ENCODE measurements at regions not wholly inside any gene's neighbourhood (a gene's known extent, or its start where the extent isn't known, plus 50 kb on each side); places are given as distances from the start of the nearest gene placed in this dataset.

GRCh38 chr11:120055646-120056045, 82.3 kb downstream of the TRIM29 start:
- Histone ChIP-seq H3K4me1 (ENCODE audit: control insufficient read depth in 5 of 5, insufficient read depth in 5 of 5, low read length in 5 of 5) (no peaks in the 10 kb centered on the region), H3K27ac (ENCODE audit: low read depth in 1 of 2, low read length in 1 of 2) (no peak overlapping the region), H3K9me3 (ENCODE audit: control insufficient read depth in 4 of 4, insufficient read depth in 3 of 4, low read length in 3 of 4) (peaks cover 0 to 3% (median 0%) of the 10 kb centered on the region in 4 donors), H3K36me3 (ENCODE audit: control insufficient read depth in 4 of 4, insufficient read depth in 4 of 4, low read length in 4 of 4) (no peaks in the 10 kb centered on the region), H3K9ac (ENCODE audit: insufficient read depth in 1 of 2, low read length in 2 of 2) (no peak overlapping the region), H3K4me3 (no peak overlapping the region), H3K27me3 (ENCODE audit: control insufficient read depth in 3 of 3, insufficient read depth in 3 of 3, low read length in 2 of 3) (no peaks in the 10 kb centered on the region)
- no peak for ATAC-seq (ENCODE audit: insufficient read depth, low FRiP score)
- TF ChIP-seq, protein P1, sequence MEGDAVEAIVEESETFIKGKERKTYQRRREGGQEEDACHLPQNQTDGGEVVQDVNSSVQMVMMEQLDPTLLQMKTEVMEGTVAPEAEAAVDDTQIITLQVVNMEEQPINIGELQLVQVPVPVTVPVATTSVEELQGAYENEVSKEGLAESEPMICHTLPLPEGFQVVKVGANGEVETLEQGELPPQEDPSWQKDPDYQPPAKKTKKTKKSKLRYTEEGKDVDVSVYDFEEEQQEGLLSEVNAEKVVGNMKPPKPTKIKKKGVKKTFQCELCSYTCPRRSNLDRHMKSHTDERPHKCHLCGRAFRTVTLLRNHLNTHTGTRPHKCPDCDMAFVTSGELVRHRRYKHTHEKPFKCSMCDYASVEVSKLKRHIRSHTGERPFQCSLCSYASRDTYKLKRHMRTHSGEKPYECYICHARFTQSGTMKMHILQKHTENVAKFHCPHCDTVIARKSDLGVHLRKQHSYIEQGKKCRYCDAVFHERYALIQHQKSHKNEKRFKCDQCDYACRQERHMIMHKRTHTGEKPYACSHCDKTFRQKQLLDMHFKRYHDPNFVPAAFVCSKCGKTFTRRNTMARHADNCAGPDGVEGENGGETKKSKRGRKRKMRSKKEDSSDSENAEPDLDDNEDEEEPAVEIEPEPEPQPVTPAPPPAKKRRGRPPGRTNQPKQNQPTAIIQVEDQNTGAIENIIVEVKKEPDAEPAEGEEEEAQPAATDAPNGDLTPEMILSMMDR (IDR thresholded peaks at IDR 0.05; ENCODE audit: control extremely low read depth, extremely low read depth): no peak
- DNase-seq: no peak

- H3K36me3 ChIP-seq (ENCODE audit: control insufficient read depth in 4 of 4, insufficient read depth in 4 of 4, low read length in 4 of 4): no peaks in the 10 kb centered on the region
- H3K9me3 ChIP-seq (ENCODE audit: control insufficient read depth in 4 of 4, insufficient read depth in 3 of 4, low read length in 3 of 4): peaks cover 0 to 3% (median 0%) of the 10 kb centered on the region in 4 donors
- no peak overlapping the region for H3K4me3 ChIP-seq
- TF ChIP-seq, protein P1 (IDR thresholded peaks at IDR 0.05; ENCODE audit: control extremely low read depth, extremely low read depth): no peak
- H3K27me3 ChIP-seq (ENCODE audit: control insufficient read depth in 3 of 3, insufficient read depth in 3 of 3, low read length in 2 of 3): no peaks in the 10 kb centered on the region
- WGBS, 2 donors: 84 to 87% methylated on average over 4 of the region's 4 CpGs
- H3K9ac ChIP-seq (ENCODE audit: insufficient read depth in 1 of 2, low read length in 2 of 2): no peak overlapping the region
- H3K27ac ChIP-seq (ENCODE audit: low read depth in 1 of 2, low read length in 1 of 2): no peak overlapping the region
- no peak for DNase-seq
- no peak for ATAC-seq (ENCODE audit: insufficient read depth, low FRiP score)
- H3K4me1 ChIP-seq (ENCODE audit: control insufficient read depth in 5 of 5, insufficient read depth in 5 of 5, low read length in 5 of 5): no peaks in the 10 kb centered on the region
Measured at GRCh38 chr11:120054753-120055045, 83.2 kb downstream of the TRIM29 start.

GRCh38 chr11:120054016-120054752, 83.7 kb downstream of the TRIM29 start:
- DNase-seq (no peak), ATAC-seq (ENCODE audit: insufficient read depth, low FRiP score) (no peak)
- Histone ChIP-seq H3K9ac (ENCODE audit: insufficient read depth in 1 of 2, low read length in 2 of 2) (no peak overlapping the region), H3K4me1 (ENCODE audit: control insufficient read depth in 5 of 5, insufficient read depth in 5 of 5, low read length in 5 of 5) (no peaks in the 10 kb centered on the region), H3K36me3 (ENCODE audit: control insufficient read depth in 4 of 4, insufficient read depth in 4 of 4, low read length in 4 of 4) (no peaks in the 10 kb centered on the region), H3K4me3 (no peak overlapping the region), H3K27me3 (ENCODE audit: control insufficient read depth in 3 of 3, insufficient read depth in 3 of 3, low read length in 2 of 3) (no peaks in the 10 kb centered on the region), H3K27ac (ENCODE audit: low read depth in 1 of 2, low read length in 1 of 2) (no peak overlapping the region), H3K9me3 (ENCODE audit: control insufficient read depth in 4 of 4, insufficient read depth in 3 of 4, low read length in 3 of 4) (peaks cover 0 to 3% (median 0%) of the 10 kb centered on the region in 4 donors)
- WGBS, 2 donors: 71 to 89% methylated on average over 3 of the region's 3 CpGs
- TF ChIP-seq, protein P1 (IDR thresholded peaks at IDR 0.05; ENCODE audit: control extremely low read depth, extremely low read depth): no peak

Measured in lung (tissue), 11 donors.